Activated T-helper 1 cell treated with Interleukin-2 at 50 U/mL for 16 hours (primary cell): ENCODE measurements at regions not wholly inside any gene's neighbourhood (a gene's known extent, or its start where the extent isn't known, plus 50 kb on each side); places are given as distances from the start of the nearest gene placed in this dataset.
"Not testable (repeated sequence)": the region's sequence is repeated elsewhere in the genome, so short reads cannot be mapped to it uniquely, and the experiment has no call there.

ENCODE experiments used
- DNase-seq: peaks from one replicate; pipeline ENCODE4 v3.0.0-alpha.2; 2020; ENCODE audit warnings: low read depth

DNA sequence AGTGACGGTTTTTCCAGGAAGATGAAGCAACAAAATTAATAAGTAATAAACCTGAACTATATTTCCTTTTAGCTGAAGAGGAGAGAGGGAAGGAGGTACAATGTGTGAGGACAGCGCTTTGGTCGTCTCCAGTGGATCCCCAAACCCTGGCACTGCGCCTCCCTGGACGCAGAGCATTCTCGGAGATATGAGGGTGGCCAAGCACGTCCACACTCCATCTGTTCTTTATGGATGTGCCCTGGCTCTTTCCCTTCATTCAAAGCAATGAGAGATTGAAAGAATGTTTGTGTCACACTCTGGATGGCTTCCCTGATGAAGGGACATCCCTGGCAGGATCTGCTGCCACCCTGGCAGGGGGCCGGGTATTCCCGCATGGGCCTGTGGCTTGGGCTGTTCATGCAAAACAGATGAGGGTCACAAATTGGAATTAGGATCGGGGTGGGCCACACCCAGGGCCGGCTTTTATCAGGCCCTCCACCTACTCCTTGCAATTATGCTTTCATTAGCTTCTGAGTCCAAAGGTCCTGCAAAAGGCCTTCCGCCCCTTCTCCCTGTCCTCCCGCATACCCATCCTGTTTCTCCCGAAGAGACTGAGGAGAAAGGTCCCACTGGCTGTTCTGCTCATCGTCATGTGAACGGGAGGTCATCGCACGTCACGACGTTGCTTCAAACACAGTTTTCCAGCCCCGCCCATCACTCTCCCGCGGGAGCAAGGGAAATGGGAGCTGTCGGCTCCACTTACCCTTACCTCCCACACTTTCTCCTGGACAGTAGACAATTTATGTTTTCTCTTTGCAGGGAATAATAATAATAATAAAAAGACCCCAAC lies 286.1 kb upstream of the IRX4 start:
- no peak for DNase-seq

DNA sequence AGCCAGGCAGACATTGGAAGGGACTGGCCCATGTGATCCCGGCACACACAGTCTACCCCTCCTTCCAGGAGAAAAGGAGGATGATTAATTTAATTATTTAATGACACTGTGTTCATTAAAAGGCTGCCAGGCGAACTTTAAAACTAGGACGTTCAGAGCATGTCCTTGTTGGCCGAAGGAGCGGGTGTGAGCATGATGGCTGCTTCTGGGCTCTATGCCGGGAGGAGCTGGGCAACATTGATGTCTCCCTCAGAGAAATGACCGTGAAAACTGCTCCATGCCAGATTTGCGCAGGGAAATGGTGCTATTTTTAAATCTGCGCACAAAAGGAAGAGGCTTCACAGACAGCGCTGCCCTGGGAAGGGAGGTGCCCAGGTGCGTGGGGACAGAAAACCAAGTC lies 284.9 kb upstream of the IRX4 start:
- no peak for DNase-seq

DNA sequence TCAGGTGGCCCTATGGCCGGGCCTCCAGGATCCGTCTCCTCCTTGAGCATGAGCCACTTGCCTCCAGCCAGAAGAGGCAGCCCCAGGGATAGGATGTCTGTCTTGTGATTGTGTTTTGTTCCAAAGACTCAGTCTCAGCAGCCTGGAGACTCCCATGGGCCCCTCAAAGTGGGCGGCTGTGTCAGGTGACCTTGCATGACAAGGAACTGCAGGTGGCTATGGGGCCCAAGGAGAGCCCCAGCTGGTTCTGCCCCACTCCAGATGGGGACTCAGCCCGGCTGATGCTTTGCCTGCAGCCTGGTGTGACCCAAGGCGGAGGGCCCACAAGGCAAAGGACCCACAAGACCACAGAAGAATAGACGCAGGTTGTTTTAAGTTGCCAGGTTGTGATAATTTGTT lies 284.3 kb upstream of the IRX4 start:
- DNase-seq, result no peak

DNA sequence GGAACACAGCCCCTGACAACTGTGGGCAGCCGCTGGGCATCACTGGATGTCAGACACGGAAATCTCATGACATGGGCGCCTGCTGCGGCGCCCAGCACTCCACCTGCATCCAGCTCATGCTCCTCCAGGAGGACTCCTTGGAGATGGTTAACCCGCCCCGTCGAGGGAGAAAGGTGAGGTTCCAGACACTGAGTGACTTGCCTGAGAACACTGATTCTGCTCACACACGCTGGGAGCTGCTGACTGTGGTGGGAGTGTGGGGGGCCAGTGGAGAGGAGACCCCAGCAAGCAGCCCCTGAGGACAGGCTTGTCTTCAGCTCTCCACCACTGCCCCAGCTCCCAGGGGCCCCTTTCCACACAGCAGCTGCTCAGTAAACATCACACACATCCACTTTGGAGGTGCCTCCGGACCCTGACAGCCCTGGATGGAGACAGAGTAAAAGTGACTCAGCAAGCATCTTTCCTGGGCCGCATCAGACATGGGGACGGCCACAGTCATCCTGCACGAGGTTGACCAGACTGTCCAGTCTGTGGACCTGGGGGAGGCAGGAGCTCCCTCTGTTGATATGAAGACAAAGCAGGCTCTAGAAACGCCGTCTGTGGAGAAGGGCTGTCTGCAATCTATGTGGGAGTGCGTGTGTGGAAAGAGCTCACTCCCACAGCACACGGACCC lies 283.7 kb upstream of the IRX4 start:
- DNase-seq, result no peak

DNA sequence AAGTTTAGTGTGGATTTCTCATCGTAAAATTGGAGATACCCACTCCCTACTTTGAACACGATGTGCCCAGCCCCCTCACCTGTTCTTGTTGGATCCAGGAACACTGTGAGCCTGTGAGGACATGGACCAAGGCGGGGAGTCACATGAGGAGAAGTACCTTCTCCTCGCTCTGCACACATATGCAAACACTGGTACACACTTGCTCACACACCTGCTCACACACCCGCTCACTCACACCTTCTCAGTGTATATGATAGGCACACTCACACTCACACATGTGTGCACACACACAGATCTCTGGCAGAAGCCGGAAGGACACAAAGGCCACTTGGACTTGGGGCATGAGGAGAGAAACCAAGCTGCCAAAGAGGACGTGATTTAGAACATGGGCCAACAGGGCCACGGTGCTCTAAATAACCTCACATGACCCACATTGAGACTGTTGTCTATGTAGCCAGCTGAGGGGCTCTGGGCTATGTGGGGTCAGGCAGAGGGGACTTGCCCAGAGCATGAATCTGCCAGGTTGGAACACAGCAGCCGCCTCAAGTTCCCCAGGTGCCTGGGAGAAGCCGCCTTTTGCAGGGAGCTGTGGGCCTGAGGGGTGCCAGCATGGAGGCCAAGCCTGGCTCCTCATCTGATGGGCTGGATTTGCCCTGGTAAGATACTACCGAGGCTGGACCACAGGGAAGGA lies 283.0 kb upstream of the IRX4 start:
- DNase-seq, result no peak

DNA sequence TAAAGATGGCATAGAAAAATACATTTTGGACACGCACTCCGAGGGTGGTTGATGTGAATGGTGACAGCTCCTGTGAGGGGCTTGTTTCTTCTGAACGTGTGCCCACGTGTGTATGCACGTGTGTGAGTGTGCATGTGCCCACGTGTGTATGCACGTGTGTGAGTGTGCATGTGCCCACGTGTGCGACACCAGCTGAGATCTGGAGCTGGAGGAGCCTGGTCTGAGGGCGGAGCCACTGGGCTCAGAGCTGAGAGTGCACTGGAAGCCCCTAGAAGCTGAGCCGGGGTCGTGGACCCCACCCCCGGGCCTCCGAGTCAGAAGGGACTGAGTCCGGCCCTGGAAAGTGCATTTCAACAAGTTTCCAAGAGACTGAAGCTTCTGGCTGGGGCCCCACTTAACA lies 282.5 kb upstream of the IRX4 start:
- no peak for DNase-seq

DNA sequence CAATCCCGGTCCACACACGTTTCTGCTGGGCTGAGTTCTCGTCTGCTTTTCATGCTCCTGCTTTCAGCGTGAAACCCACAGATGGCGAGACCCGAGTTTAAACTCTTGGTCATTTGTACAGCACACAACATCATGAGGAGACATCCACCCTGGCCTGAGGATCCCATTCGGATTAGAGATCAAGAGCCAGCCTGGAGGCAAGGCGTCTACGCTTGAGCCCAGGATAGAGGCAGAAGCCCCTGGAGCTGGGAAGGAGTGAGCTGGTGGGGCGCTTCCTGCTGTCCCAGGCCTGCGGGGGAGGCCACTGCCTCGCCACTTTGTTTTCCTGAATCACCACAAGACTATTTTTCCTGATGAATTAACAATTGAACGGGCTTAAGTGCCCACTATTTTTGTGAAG lies 281.9 kb upstream of the IRX4 start:
- DNase-seq, result no peak

DNA sequence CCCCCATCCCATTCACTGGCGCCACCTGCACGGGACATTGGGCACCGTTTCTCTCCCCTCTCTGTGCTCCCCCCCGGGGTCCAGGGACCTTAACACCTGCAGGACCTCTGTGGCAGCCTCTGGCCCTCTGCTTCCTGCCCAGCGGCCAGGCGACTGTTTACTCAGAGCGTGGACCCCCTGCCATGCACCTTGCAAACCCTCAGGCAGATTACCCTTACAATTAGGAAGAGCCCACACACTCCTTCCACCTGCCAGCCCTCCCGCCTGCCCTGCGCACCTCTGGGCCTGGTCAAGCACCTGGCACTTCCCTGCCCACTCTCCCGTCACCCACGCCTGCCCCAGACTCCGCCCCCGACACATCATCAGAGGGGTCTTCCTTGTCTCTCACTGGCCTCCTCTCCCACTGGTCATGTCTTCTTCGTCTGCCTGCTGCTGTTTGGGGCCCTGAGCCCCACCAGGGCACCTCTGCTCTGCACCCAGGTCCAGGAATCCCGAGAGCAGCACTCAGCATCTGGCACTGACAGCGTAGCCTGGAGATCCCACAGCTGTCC lies 281.3 kb upstream of the IRX4 start:
- no peak for DNase-seq

DNA sequence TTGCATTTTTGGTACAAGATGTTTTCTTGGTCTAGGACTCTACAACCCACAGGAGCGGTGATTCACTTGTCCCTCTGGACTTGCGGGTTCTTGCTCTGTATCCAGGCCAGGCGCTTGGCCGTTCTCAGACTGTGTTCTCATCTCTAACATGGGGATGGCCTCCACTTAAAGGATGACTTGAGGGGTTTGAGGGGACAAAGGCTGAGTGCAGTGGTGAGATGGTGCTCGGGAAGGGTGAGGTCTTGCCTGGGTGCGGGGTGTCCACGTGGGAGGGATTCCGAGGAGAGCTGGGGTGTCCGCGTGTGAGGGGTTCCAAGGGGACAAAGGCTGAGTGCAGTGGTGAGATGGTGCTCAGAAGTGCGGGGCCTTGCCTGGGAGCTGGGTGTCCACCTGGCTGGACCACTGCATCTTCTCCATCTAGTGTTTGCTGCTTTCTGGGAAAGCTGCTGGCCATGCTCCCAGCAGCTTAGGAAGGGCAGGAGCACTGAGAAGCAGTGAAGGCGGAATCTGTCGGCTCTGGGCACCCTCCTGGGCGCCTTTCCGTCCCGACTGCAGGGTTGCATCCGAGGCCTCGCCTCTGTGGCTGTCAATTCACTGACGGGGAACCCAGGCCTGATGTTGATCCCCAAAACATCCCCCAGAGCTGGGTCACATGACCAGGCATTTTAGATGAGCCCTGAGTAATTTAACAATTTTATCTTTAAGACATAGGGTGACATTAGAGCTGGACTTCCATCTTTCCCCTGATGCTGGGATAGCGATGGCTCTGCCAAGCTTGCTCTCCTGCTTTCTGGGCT lies 280.5 kb upstream of the IRX4 start:
- no peak for DNase-seq

DNA sequence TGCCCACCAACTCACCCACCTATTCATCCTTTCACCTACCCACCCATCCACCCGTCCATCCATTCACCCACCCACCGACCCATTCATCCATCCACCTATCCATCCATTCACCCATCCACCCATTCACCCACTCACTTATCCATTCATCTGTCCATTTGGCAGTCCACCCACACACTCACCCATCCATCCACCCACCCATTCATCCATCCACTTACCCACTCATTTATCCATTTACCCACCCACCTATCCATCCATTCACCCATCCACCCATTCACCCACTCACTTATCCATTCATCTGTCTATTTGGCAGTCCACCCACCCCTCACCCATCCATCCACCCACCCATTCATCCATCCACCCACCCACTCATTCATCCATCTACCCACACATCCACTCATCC lies 278.1 kb upstream of the IRX4 start:
- no peak for DNase-seq

DNA sequence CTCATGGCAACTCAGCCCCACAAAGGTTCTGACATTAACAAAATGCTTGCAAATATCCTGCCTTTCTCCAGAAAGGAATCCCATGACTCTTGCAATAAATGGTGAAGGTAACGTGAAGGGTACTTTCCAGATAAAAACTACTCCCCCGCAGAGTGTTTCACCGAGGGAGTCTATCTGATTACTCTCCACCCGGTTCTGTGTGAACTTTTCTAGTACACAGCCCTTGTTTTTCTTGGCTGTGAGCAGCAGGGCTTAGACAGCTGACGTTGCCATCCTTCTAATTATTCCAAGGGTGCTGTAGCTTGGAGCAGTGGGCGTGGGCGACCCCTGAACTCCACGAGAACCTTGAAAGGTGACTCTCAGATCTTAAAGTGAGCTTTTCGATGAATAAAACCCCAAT lies 276.0 kb upstream of the IRX4 start:
- DNase-seq, result no peak

DNA sequence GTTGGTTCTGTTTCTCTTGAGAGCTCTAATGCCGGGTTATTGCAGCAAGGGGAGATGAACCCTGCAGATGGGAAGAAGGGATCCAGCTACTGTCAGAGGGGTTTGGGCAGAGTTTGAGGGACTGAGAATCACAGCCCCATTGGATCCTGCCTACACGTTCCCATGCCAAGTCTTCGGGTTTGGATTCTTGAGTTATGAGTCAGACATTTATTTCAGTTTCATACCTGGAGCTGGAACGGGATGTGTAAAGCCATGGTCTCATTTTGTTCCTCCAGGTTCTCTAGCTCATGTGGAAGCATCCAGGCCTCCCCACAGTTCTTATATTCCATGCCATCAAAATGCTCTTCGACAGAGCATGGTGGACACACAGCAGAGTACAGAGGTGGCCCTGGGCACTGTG lies 275.4 kb upstream of the IRX4 start:
- no peak for DNase-seq

DNA sequence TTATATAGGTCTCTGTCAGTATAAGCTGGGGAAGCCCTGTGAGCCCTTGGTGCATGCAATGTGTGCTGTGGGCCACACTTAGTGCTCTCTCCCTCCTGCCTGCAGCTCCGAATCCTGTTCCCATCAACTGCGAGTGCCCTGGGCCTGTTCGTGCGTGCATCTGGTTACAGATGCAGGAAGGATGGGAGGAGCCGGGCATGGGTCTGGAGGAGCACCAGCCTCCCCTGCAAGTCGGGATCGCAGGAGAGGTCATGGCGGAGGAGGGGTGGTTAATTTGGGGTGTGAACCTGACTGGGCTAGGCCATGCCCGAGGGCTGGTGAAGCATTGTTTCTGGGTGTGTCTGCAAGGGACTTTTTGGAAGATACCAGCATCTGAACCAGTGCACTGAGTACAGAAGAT lies 274.6 kb upstream of the IRX4 start:
- no peak for DNase-seq

DNA sequence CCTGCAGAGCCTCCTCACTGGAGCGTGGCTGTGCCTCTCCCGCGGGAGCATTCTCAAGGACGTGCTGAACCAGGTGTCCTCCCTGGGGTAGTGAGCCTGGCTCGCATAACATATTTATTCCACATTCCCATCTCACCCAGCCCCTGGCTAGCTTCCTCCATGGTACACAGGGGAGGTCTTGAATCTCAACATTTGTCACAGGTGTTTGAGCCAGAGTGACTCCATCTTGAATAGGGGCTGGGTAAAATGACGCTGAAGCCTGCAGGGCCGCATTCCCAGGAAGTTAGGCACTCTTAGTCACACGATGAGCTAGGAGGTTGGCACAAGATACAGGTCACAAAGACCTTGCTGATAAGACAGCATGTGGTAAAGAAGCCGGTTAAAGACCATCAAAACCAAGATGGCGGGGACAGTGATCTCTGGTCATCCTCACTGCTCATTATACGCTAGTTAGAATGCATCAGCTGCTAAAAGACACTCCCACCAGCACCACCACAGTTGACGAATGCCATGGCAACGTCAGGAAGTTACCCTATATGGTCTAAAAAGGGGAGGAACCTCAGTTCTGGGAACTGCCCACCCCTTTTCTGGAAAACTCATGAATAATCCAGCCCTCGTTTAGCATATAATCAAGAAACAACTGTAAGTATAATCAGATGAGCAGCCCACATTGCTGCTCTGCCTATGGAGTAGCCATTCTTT lies 273.8 kb upstream of the IRX4 start:
- DNase-seq, result no peak

DNA sequence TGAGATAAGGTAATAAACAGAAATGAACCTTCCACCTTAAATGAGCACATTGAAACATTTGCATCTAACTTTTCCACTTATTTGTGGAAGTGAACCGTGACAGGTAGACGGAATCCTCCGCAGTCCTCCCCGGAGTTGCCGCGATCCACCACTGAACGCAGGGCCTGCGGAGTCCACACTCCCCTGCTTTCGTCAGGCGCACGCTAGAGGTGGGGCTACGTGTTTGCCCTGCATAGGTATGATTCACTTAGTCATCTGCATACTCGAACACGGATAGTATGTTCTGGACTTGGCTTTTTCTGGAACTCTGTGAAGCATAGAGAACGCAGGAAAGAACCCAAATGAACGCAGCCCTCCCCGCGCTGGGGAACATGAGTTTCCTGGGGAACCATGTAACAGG lies 272.8 kb upstream of the IRX4 start:
- no peak for DNase-seq

DNA sequence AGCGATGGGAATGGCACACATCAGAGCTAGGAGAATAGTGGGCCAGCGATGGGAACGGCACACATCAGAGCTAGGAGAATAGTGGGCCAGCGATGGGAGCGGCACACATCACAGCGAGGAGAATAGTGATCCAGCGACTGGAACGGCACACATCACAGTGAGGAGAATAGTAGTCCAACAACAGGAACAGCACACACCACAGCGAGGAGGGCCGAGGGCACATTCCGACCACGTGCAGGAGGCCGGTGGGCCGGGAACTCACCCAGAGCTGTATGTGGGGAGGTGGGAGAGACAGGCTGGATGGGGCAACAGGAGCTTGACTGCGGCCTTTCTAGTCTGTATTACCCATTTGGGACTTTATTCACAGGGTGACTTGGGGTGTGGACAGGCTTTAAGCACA lies 271.1 kb upstream of the IRX4 start:
- no peak for DNase-seq

DNA sequence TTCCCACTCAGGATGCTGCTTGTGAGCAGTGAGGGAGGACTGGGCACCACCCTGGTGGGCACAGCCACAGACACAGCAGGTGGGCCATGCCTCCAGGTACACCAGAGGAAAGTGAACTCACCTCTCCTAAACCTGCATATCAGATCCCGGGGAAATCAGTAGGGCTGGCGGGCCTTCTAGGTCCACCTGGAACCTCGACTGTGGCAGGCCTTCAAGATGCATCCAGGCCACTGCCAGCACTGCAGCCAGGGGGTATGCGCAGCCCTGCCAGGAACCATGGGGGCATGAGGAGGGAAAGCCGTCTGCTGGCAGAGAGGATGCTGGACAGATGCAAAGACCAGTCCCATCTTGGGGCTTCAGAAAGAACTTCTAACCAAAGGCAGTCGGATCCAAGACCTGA lies 270.6 kb upstream of the IRX4 start:
- no peak for DNase-seq

DNA sequence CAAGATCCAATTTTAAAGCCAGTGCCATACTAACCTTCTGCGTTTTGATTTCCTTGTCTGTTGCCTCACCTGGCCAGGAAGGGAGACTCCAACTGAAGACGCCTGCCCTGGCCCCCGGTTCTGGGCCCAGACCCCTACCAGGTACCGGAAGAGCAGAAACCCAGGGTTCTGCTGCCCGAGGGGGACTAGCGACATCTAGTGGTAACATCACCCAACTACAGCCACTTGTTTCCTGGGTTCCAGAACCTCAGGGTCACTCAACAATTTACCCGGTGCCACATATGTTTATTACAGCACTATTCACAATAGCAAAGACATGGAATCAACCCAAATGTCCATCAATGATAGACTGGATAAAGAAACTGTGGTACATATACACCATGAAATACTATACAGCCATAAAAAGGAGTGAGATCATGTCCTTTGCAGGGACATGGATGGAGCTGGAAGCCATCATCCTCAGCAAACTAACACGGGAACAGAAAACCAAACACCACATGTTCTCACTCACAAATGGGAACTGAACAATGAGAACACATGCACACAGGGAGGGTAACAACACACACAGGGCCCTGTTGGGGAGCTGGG lies 268.7 kb upstream of the IRX4 start:
- DNase-seq, result not testable (repeated sequence)

DNA sequence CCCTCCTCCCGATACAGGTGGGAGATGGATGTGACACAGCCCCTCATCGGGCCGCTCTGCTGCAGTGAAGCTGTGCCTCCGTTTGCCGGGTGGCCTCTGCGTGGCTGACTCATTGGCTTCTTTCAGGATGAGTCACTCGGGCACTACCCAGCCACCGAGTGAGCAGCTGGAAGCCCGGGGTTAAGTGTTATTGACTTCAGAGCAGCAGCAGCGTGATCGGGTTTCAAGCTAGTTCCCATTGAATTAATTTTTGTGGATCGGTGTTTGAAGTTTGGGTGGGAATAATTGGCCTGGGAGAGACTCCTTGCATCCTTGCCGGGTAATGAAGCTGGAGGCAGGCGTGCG lies 266.4 kb upstream of the IRX4 start:
- DNase-seq, result no peak

DNA sequence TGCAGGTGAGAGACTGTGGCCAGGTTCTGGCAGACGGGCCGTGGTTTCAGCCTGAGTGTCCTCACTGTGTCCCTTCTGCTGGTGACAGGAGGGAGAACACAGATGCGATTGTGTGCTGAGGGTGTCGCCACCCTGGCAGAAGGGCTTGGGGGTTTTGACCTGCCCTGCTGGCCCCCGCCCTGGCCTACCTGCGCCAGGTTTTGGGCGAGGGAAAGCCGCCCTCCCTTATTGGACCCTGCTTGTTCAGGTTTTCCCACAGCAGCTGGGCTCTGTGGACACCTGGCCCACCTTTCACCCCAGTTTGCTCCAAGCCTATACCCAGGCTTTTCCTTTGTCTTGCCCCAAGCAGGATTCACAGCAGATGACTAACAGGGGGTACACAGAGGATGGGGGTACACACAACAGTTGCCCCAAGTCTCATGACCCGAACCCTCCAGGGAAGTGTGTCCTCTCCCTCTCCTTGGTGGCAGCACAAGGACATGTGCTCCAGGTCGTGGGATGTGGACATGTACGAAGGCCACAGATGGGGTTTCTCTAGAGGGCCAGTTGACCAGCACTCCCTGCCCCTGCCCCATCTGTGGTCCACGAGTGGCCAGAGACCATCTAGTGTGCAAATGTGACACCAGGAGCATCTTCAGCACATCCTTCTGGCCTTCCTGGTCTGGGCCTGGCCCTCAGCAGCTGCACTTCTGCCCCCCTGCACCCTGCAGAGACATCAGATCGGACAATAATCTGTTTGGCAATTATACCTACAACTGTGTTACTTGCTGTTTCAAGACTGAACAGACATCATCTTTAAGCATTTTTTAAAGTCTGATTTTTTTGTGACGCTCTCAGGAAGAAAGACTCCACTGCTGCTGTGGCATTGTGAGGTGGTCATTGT lies 265.8 kb upstream of the IRX4 start:
- no peak for DNase-seq
